ENCODE measurements at regions not wholly inside any gene's neighbourhood (a gene's known extent, or its start where the extent isn't known, plus 50 kb on each side); places are given as distances from the start of the nearest gene placed in this dataset.

- DNase-seq = no peak
These were observed 1662.6 kb upstream of the MIR17HG start for GRCh38 chr13:89684896-89685295.

- DNase-seq = no peak
These were observed 1661.3 kb upstream of the MIR17HG start for GRCh38 chr13:89686171-89686570.

GRCh38 chr13:89687066-89687465 is 1660.4 kb upstream of the MIR17HG start:
- DNase-seq = no peak

GRCh38 chr13:89688918-89689317 is 1658.6 kb upstream of the MIR17HG start:
- no peak for DNase-seq

GRCh38 chr13:89694451-89694850 is 1653.0 kb upstream of the MIR17HG start:
- DNase-seq = no peak

GRCh38 chr13:89695343-89696257 is 1651.9 kb upstream of the MIR17HG start:
- DNase-seq = peak; percentile 1

- no peak for DNase-seq
These were observed 1645.6 kb upstream of the MIR17HG start for GRCh38 chr13:89701913-89702312.

- DNase-seq = no peak
These were observed 1643.4 kb upstream of the MIR17HG start for GRCh38 chr13:89704040-89704439.

GRCh38 chr13:89708013-89708412 is 1639.5 kb upstream of the MIR17HG start:
- no peak for DNase-seq

- DNase-seq = no peak
These were observed 1626.3 kb upstream of the MIR17HG start for GRCh38 chr13:89721216-89721615.

- DNase-seq = no peak
These were observed 1620.6 kb upstream of the MIR17HG start for GRCh38 chr13:89726690-89727435.

- no peak for DNase-seq
These were observed 1613.7 kb upstream of the MIR17HG start for GRCh38 chr13:89733829-89734228.

- DNase-seq = no peak
These were observed 1610.4 kb upstream of the MIR17HG start for GRCh38 chr13:89737051-89737450.

- no peak for DNase-seq
These were observed 1609.4 kb upstream of the MIR17HG start for GRCh38 chr13:89738072-89738471.

GRCh38 chr13:89740994-89741685 is 1606.3 kb upstream of the MIR17HG start:
- DNase-seq = no peak

- no peak for DNase-seq
These were observed 1600.9 kb upstream of the MIR17HG start for GRCh38 chr13:89746554-89746953.

- no peak for DNase-seq
These were observed 1598.8 kb upstream of the MIR17HG start for GRCh38 chr13:89748716-89749115.

- DNase-seq = no peak
These were observed 1597.6 kb upstream of the MIR17HG start for GRCh38 chr13:89749888-89750287.

GRCh38 chr13:89750371-89750770 is 1597.1 kb upstream of the MIR17HG start:
- DNase-seq = no peak

GRCh38 chr13:89751432-89751930 is 1596.0 kb upstream of the MIR17HG start:
- DNase-seq = no peak

- DNase-seq = no peak
These were observed 1595.1 kb upstream of the MIR17HG start for GRCh38 chr13:89752394-89752793.

GRCh38 chr13:89755729-89756492 is 1591.6 kb upstream of the MIR17HG start:
- DNase-seq = no peak
